GM12878 (cell line): ENCODE measurements at regions not wholly inside any gene's neighbourhood (a gene's known extent, or its start where the extent isn't known, plus 50 kb on each side); places are given as distances from the start of the nearest gene placed in this dataset.

Source experiments
- ATAC-seq: fragments of 200-7000 bp; cut with Tn5 transposase; 3 replicates; pipeline ENCODE4 v1.9.1; 2020; ENCODE audit warnings: mild to moderate bottlenecking, moderate library complexity
- BruUV-seq: library from RNA; stranded (reverse); fragments of 400-500 nt; replicated peaks from 2 replicates; lab custom pipeline; 2021; lab: Mats Ljungman, UMichigan
- CTCF ChIA-PET: fragments of 300-600 bp; sonication (Branson Sonifier 250); formaldehyde crosslinking; extraction: SDS; loops from one replicate; lab custom pipeline; 2021; ENCODE audit warnings: inconsistent platforms; lab: Yijun Ruan, JAX
- POLR2A ChIA-PET: fragments of 350-600 bp; formaldehyde crosslinking; extraction: SDS; loops from one replicate; lab custom pipeline; 2021; ENCODE audit warnings: inconsistent platforms; lab: Charles Lee
- RAD21 ChIA-PET: fragments of 300-600 bp; sonication (Branson Sonifier 250); formaldehyde crosslinking; loops from one replicate; lab custom pipeline; 2023; ENCODE audit warnings: antibody characterized with exemption; ENCODE audit not compliant: unreplicated experiment; lab: Charles Lee
- SMC1A ChIA-PET: fragments of 300-600 bp; sonication (Branson Sonifier 250); formaldehyde crosslinking; loops from one replicate; lab custom pipeline; 2023; ENCODE audit not compliant: unreplicated experiment, uncharacterized antibody; lab: Charles Lee
- DNase-seq: peaks from one replicate; pipeline ENCODE4 v3.0.0-alpha.2; 2011; ENCODE audit warnings: low read depth, low spot score
- FAIRE-seq: peaks from 3 replicates; lab custom pipeline; 2011; peaks lifted over from hg19 to GRCh38; lab: Jason Lieb, UNC
- H2AFZ ChIP-seq: 2 replicates; pipeline ENCODE4 v1.6.0; 2011; ENCODE audit warnings: low read depth, low read length, control low read depth; ENCODE audit not compliant: control insufficient read depth
- H3K27ac ChIP-seq: 2 replicates; pipeline ENCODE4 v1.5.1; 2011; ENCODE audit warnings: control low read depth; ENCODE audit not compliant: control insufficient read depth, insufficient read depth
- H3K27me3 ChIP-seq, 2 experiments: replicated peaks in 1 of 2; 2 replicates each; pipeline versions ENCODE4 v1.6.0 to v1.6.1; 2011; ENCODE audit warnings: low read length in 1 of 2; ENCODE audit not compliant: control insufficient read depth in 2 of 2, insufficient read depth in 2 of 2
- H3K36me3 ChIP-seq, 2 experiments: 2 replicates each; pipeline ENCODE4 v1.5.1; 2011; ENCODE audit warnings: low read length in 1 of 2; ENCODE audit not compliant: control insufficient read depth in 2 of 2, insufficient read depth in 2 of 2
- H3K4me1 ChIP-seq: 2 replicates; pipeline ENCODE4 v1.6.1; 2011; ENCODE audit warnings: mild to moderate bottlenecking, low read length, moderate library complexity, mixed read lengths; ENCODE audit not compliant: control insufficient read depth, insufficient read depth
- H3K4me2 ChIP-seq: 2 replicates; pipeline ENCODE4 v1.6.0; 2011; ENCODE audit warnings: control low read depth; ENCODE audit not compliant: control insufficient read depth, insufficient read depth
- H3K4me3 ChIP-seq: fragments of 200-600 bp; sonication (generic); 2 replicates; pipeline ENCODE4 v1.5.1; 2016
- H3K79me2 ChIP-seq: 2 replicates; pipeline ENCODE4 v1.6.0; 2011; ENCODE audit warnings: low read length; ENCODE audit not compliant: control insufficient read depth, insufficient read depth
- H3K9ac ChIP-seq: 2 replicates; pipeline ENCODE4 v1.8.0; 2011; ENCODE audit warnings: low read length, control low read depth, mixed read lengths; ENCODE audit not compliant: control insufficient read depth, insufficient read depth
- H3K9me3 ChIP-seq: replicated peaks from 3 replicates; pipeline ENCODE4 v1.5.1; 2011; ENCODE audit warnings: mild to moderate bottlenecking, low read length; ENCODE audit not compliant: control insufficient read depth, insufficient read depth
- H4K20me1 ChIP-seq: 2 replicates; pipeline ENCODE4 v1.6.0; 2011; ENCODE audit not compliant: control insufficient read depth, insufficient read depth
- ATF2 ChIP-seq: IDR thresholded peaks from 2 replicates; pipeline ENCODE4 v1.6.1; 2012; ENCODE audit warnings: low read length, inconsistent platforms
- BACH1 ChIP-seq: fragments of 450-650 bp; IDR thresholded peaks from 2 replicates; pipeline ENCODE4 v1.6.1; 2017; ENCODE audit warnings: mild to moderate bottlenecking, borderline replicate concordance
- BCL3 ChIP-seq: IDR thresholded peaks from 2 replicates; pipeline ENCODE4 v1.6.1; 2011; ENCODE audit warnings: borderline replicate concordance, low read depth, mild to moderate bottlenecking, moderate library complexity, low read length; ENCODE audit not compliant: insufficient read depth, poor library complexity, severe bottlenecking
- BCLAF1 ChIP-seq: fragments of 450-650 bp; IDR thresholded peaks from 2 replicates; pipeline ENCODE4 v1.6.1; 2017; ENCODE audit warnings: antibody characterized with exemption, mild to moderate bottlenecking, moderate library complexity
- BHLHE40 ChIP-seq, 2 experiments: fragments of 450-650 bp in 1 of 2; IDR thresholded peaks; 2 replicates each; pipeline ENCODE4 v1.6.1; 2011 to 2017; ENCODE audit warnings: low read depth in 2 of 2, borderline replicate concordance in 1 of 2, improper control_type of control experiment in 1 of 2, low read length in 1 of 2, mild to moderate bottlenecking in 1 of 2
- E2F4 ChIP-seq: IDR thresholded peaks from 2 replicates; pipeline ENCODE4 v1.6.1; 2012; ENCODE audit warnings: low read depth, low read length, improper control_type of control experiment
- POU2F2 ChIP-seq: IDR thresholded peaks from 3 replicates; pipeline ENCODE4 v1.6.1; 2011; ENCODE audit warnings: low read depth, mild to moderate bottlenecking, low read length, borderline replicate concordance
- SIN3A ChIP-seq: IDR thresholded peaks from 2 replicates; pipeline ENCODE4 v1.6.1; 2012; ENCODE audit warnings: low read depth, low read length, improper control_type of control experiment
- SPI1 ChIP-seq: IDR thresholded peaks from 2 replicates; pipeline ENCODE4 v1.6.1; 2011; ENCODE audit warnings: low read depth, mild to moderate bottlenecking, low read length, moderate library complexity, borderline replicate concordance; ENCODE audit not compliant: insufficient read depth
- SREBF1 ChIP-seq: IDR thresholded peaks from 2 replicates; pipeline ENCODE4 v1.6.1; 2012; ENCODE audit warnings: mild to moderate bottlenecking, low read length
- SUPT20H ChIP-seq: IDR thresholded peaks from 2 replicates; pipeline ENCODE4 v1.6.1; 2011; ENCODE audit warnings: low read depth, mild to moderate bottlenecking, low read length, moderate library complexity, borderline replicate concordance; ENCODE audit not compliant: control insufficient read depth
- WGBS: methylation state at CpG from one replicate; pipeline ENCODE4 v1.1.6; 2016; ENCODE audit warnings: low lambda C conversion rate; ENCODE audit not compliant: insufficient replicate concordance, insufficient coverage; ENCODE audit errors: missing lambda C conversion rate; 5-methylcytosine and 5-hydroxymethylcytosine counted together
- in situ Hi-C: fragments of 300-500 bp; cut with MboI; formaldehyde crosslinking; loops from 9 replicates; pipeline ENCODE4 v1.14.3; 2018; ENCODE audit warnings: mixed read lengths
- intact Hi-C: fragments of 100-400 bp; cut with micrococcal nuclease; formaldehyde crosslinking; loops from one replicate; pipeline ENCODE4 v1.14.2; 2022; ENCODE audit not compliant: unreplicated experiment

- BruUV-seq, result no TSS peak
- H3K4me2 ChIP-seq, result no peak overlapping the region
These were observed 211.9 kb downstream of the BLID start for GRCh38 chr11:121904148-121904547.

GRCh38 chr11:121901886-121902285 lies 214.1 kb downstream of the BLID start:
- no peak for FAIRE-seq
- Histone ChIP-seq H3K9ac (no peak overlapping the region), H3K4me3 (no peak overlapping the region), H4K20me1 (no peaks in the 10 kb centered on the region), H3K27me3 (no peaks in the 10 kb centered on the region; a peak in 1 of 4 replicates), H3K9me3 (no peaks in the 10 kb centered on the region; the same call in 1 of the 3 replicates), H3K4me2 (no peak overlapping the region), H3K4me1 (no peaks in the 10 kb centered on the region), H3K79me2 (no peaks in the 10 kb centered on the region), H3K27ac (no peak overlapping the region), H2AFZ (no peak overlapping the region), H3K36me3 (no peaks in the 10 kb centered on the region)
- POLR2A ChIA-PET, result interaction anchor here (0.6 kb wide), 2 partner anchors 54 to 1112 kb away, joined by 3 to 5 read pairs; no protein-coding TSS in a partner anchor
- RAD21 ChIA-PET, result no interaction called here
- 25% methylated on average over 4 of the region's 4 CpGs for WGBS
- intact Hi-C loops (no loop called here), in situ Hi-C loops (no loop called here)
- ATAC-seq, result no peak
- BruUV-seq, result no TSS peak
- SMC1A ChIA-PET, result no interaction called here
- CTCF ChIA-PET, result no interaction called here
- DNase-seq, result no peak
- TF ChIP-seq BCL3 (no peak), SREBF1 (no peak), BACH1 (no peak), SIN3A (no peak), ATF2 (no peak), E2F4 (no peak), BCLAF1 (no peak)

More at GRCh38 chr11:121904148-121904547, 211.9 kb downstream of the BLID start:
- ChIA-PET CTCF (no interaction called here), POLR2A (interaction anchor here (0.7 kb wide), 1 partner anchor 19 kb away, joined by 5 read pairs; no protein-coding TSS in a partner anchor), RAD21 (no interaction called here), SMC1A (no interaction called here)
- Histone ChIP-seq H3K9me3 (no peaks in the 10 kb centered on the region; the same call in 1 of the 3 replicates), H3K4me1 (no peaks in the 10 kb centered on the region), H4K20me1 (no peaks in the 10 kb centered on the region), H2AFZ (no peak overlapping the region), H3K4me3 (no peak overlapping the region), H3K9ac (no peak overlapping the region), H3K27me3 (peaks cover 0 to 2% of the 10 kb centered on the region in 2 experiments; a peak in 2 of 4 replicates), H3K36me3 (no peaks in the 10 kb centered on the region), H3K79me2 (no peaks in the 10 kb centered on the region), H3K27ac (no peak overlapping the region)
- FAIRE-seq, result no peak
- intact Hi-C loops, result no loop called here
- DNase-seq, result no peak
- TF ChIP-seq BHLHE40 (IDR thresholded peaks at IDR 0.05; ENCODE audit: borderline replicate concordance in 1 of 2, low read depth in 2 of 2, low read length in 1 of 2) (peak in 1 of 2 experiments; percentile 6; a peak in 1 of 4 replicates), POU2F2 (no peak), SPI1 (peak; percentile 27; the same call in 1 of the 2 replicates), SUPT20H (no peak)
- in situ Hi-C loops, result no loop called here
- 1% methylated on average over 6 of the region's 6 CpGs for WGBS
- no peak for ATAC-seq
